ENCODE measurements at regions not wholly inside any gene's neighbourhood (a gene's known extent, or its start where the extent isn't known, plus 50 kb on each side); places are given as distances from the start of the nearest gene placed in this dataset.

- H3K4me3 ChIP-seq (replicated peaks in 1 of 3): no peak overlapping the region
- no peaks in the 10 kb centered on the region for H3K9me3 ChIP-seq
- no peaks in the 10 kb centered on the region for H3K36me3 ChIP-seq
- no peak for TF ChIP-seq POLR2A (IDR thresholded peaks at IDR 0.05)
- TF ChIP-seq CTCF (IDR thresholded peaks at IDR 0.05): no peak
- H3K4me1 ChIP-seq: peaks cover 4 to 8% of the 10 kb centered on the region in 2 donors
- H3K27me3 ChIP-seq: no peaks in the 10 kb centered on the region
- no peak for DNase-seq
- H3K27ac ChIP-seq: no peak overlapping the region
- intact Hi-C loops (cut with DNase I): no loop called here
- WGBS, 2 donors: 93 to 95% methylated on average over 13 of the region's 13 CpGs
Measured at GRCh38 chr11:45722144-45722543, 56.7 kb upstream of the CHST1 start.

GRCh38 chr11:45717526-45717925 is 52.1 kb upstream of the CHST1 start:
- WGBS, 2 donors: 69% methylated on average over 8 of the region's 8 CpGs

GRCh38 chr11:45715418-45715817 is 50.0 kb upstream of the CHST1 start:
- Histone ChIP-seq H3K27ac (no peak overlapping the region), H3K4me1 (peaks cover 0 to 3% of the 10 kb centered on the region in 2 donors), H3K4me3 (replicated peaks in 1 of 3) (no peak overlapping the region), H3K27me3 (no peaks in the 10 kb centered on the region), H3K9me3 (no peaks in the 10 kb centered on the region), H3K36me3 (no peaks in the 10 kb centered on the region)
- intact Hi-C loops (cut with DNase I): no loop called here
- TF ChIP-seq CTCF (IDR thresholded peaks at IDR 0.05): no peak
- no peak for TF ChIP-seq POLR2A (IDR thresholded peaks at IDR 0.05)
- no peak for DNase-seq
- 42 to 54% methylated on average over 2 of the region's 2 CpGs for WGBS, 2 donors

More at GRCh38 chr11:45717526-45717925, 52.1 kb upstream of the CHST1 start:
- no peak for TF ChIP-seq POLR2A (IDR thresholded peaks at IDR 0.05)
- no peak for TF ChIP-seq CTCF (IDR thresholded peaks at IDR 0.05)
- Histone ChIP-seq H3K27ac (no peak overlapping the region), H3K4me1 (no peaks in the 10 kb centered on the region), H3K27me3 (no peaks in the 10 kb centered on the region), H3K4me3 (replicated peaks in 1 of 3) (no peak overlapping the region), H3K36me3 (no peaks in the 10 kb centered on the region), H3K9me3 (no peaks in the 10 kb centered on the region)
- DNase-seq: no peak
- intact Hi-C loops (cut with DNase I): no loop called here
